NCI-H1048 (cell line): ENCODE measurements at regions not wholly inside any gene's neighbourhood (a gene's known extent, or its start where the extent isn't known, plus 50 kb on each side); places are given as distances from the start of the nearest gene placed in this dataset.
"Not testable (repeated sequence)": the region's sequence is repeated elsewhere in the genome, so short reads cannot be mapped to it uniquely, and the experiment has no call there.

Source experiments
- DNase-seq: peaks from one replicate; lab custom pipeline; 2025; lab: John Stamatoyannopoulos, UW

- DNase-seq: not testable (repeated sequence)
Observed at GRCh38 chr5:101205065-101205464, 302.0 kb upstream of the ST8SIA4 start.

- DNase-seq: not testable (repeated sequence)
Observed at GRCh38 chr5:101180365-101180764, 277.3 kb upstream of the ST8SIA4 start.

GRCh38 chr5:101176605-101177004 lies 273.5 kb upstream of the ST8SIA4 start:
- no peak for DNase-seq

GRCh38 chr5:101174981-101175380 lies 271.9 kb upstream of the ST8SIA4 start:
- no peak for DNase-seq

GRCh38 chr5:101163088-101163487 lies 260.0 kb upstream of the ST8SIA4 start:
- DNase-seq: no peak

- DNase-seq: no peak
Observed at GRCh38 chr5:101160002-101160401, 256.9 kb upstream of the ST8SIA4 start.

GRCh38 chr5:101159006-101159405 lies 255.9 kb upstream of the ST8SIA4 start:
- no peak for DNase-seq

- DNase-seq: no peak
Observed at GRCh38 chr5:101153526-101153925, 250.4 kb upstream of the ST8SIA4 start.

GRCh38 chr5:101143526-101143925 lies 240.4 kb upstream of the ST8SIA4 start:
- DNase-seq: no peak

- no peak for DNase-seq
Observed at GRCh38 chr5:101142102-101142501, 239.0 kb upstream of the ST8SIA4 start.

- DNase-seq: no peak
Observed at GRCh38 chr5:101136454-101136853, 233.4 kb upstream of the ST8SIA4 start.

GRCh38 chr5:101123363-101123762 lies 220.3 kb upstream of the ST8SIA4 start:
- no peak for DNase-seq

GRCh38 chr5:101112645-101113044 lies 209.6 kb upstream of the ST8SIA4 start:
- no peak for DNase-seq

- DNase-seq: no peak
Observed at GRCh38 chr5:101103874-101104273, 200.8 kb upstream of the ST8SIA4 start.

- no peak for DNase-seq
Observed at GRCh38 chr5:101102506-101102905, 199.4 kb upstream of the ST8SIA4 start.

GRCh38 chr5:101091902-101092301 lies 188.8 kb upstream of the ST8SIA4 start:
- DNase-seq: no peak

- DNase-seq: no peak
Observed at GRCh38 chr5:101084353-101084752, 181.3 kb upstream of the ST8SIA4 start.

GRCh38 chr5:101080462-101081240 lies 177.6 kb upstream of the ST8SIA4 start:
- no peak for DNase-seq

- no peak for DNase-seq
Observed at GRCh38 chr5:101068298-101068697, 165.2 kb upstream of the ST8SIA4 start.

GRCh38 chr5:101067429-101067828 lies 164.3 kb upstream of the ST8SIA4 start:
- DNase-seq: no peak

- no peak for DNase-seq
Observed at GRCh38 chr5:101062902-101063301, 159.8 kb upstream of the ST8SIA4 start.

- no peak for DNase-seq
Observed at GRCh38 chr5:101047181-101047580, 144.1 kb upstream of the ST8SIA4 start.

- no peak for DNase-seq
Observed at GRCh38 chr5:101045689-101046088, 142.6 kb upstream of the ST8SIA4 start.

GRCh38 chr5:101040002-101040401 lies 136.9 kb upstream of the ST8SIA4 start:
- not testable (repeated sequence) for DNase-seq
